ENCODE measurements at regions not wholly inside any gene's neighbourhood (a gene's known extent, or its start where the extent isn't known, plus 50 kb on each side); places are given as distances from the start of the nearest gene placed in this dataset.

DNA sequence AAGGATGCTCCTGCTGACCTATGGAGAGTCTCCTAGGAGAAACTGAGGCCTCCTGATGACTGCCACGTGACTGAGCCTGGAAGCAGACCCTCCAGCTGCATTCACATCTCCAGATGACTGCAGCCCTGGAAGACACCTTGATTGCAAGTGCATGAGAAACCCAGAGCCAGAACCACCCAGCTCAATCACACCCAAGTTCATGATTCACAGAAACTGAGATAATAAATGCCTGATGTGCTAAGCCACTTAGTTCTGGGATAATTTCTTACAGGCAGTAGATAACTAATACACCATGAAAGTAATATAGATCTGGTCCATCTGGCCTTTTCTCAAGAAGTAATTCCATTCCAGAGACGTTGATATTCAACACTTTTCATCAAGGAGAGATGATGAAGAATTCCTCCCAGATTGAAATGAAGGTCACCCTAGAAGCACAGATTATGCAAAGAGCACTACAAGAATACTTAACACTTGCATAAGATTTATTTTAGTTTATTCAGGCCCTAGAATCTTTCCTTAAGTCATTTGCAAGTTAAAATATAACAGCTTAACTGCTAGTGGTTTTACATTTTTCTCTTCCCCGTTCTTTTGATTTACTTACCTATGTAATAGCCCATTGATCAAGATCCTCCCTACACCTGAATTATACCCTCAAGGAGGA lies 208.2 kb upstream of the INHBA start:
- no peak for DNase-seq (ENCODE audit: low spot score)

DNA sequence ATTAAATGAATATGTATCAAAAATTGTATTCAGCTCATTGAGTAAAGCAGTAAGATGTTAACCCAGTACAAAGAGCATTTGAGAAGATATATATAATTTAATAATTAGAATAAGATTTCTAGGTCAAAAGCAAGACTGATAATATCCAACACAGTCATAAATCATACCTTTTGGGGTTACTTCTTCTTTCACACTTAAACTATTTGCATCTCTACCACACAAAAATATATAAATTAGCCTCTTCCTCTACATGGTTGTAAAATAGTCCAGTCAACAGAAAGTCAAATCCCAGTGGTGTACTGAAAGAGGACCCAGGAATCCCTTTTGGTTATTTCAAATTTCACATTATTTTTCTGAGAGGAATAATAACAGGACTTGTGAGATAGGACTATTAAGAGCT lies 204.6 kb upstream of the INHBA start:
- DNase-seq (ENCODE audit: low spot score), result no peak

DNA sequence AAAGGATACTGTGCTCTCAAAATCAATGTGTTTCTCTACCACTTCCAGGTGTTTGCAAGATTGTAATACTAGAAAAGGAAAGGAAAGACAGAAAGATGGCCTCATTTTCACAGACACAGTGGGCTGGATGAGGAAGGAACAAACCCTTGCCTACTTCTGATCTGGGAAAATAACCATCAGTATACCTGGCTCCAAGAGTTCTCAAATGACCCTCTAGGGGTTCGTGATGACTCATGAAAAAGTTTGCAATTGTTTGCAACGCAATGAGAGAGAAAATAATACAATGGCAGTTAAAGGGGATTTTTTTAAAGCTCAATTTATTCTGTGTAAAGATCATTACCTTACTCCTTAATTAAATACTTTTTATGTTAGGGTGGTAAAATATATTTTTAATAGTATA lies 197.6 kb upstream of the INHBA start:
- no peak for DNase-seq (ENCODE audit: low spot score)

DNA sequence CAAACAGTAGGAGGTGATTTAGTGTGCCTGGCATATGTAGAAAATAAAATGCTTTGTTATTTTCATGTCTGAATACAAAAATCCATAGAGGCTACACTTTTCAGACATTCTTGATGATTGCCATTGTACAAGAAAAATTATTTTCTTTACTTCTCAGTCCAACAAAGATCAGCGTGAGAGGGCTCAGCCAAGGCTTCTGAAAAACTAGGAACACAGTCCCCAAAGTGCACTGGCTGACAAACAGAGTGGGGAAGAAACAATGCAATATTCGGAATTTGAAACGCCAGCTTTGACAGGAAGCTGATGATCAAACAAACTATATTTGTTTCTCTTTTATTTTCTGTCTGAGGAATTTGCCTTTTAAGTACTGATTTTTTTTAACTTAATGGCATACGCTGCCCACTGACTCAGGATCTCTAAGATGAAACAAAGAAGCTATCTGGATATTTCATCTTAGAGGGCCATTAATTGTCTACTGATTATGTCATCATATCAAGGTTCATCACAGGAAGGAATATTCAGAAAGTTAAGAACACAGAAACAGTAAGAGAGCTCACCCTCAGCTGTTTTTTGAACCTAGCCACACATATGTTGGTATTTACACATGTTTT lies 197.0 kb upstream of the INHBA start:
- no peak for DNase-seq (ENCODE audit: low spot score)

DNA sequence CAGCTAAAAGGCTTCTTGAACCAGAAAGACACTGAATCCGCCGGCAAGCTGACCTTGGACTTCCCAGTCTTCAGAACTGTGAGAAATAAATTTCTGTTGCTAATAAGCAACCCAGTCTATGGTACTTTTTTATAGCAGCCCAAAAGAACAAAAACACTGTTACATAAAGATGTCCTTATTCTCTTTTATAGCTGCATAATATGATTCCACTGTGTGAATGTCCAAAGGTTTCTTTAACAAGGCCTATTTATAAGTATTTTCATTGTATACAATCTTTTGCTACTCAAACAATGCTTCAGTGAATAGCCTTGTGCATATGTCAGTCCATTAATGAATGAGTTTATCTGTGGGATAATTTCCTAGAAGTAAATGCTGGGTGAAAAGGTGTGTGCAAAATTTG lies 190.8 kb upstream of the INHBA start:
- DNase-seq (ENCODE audit: low spot score), result no peak

DNA sequence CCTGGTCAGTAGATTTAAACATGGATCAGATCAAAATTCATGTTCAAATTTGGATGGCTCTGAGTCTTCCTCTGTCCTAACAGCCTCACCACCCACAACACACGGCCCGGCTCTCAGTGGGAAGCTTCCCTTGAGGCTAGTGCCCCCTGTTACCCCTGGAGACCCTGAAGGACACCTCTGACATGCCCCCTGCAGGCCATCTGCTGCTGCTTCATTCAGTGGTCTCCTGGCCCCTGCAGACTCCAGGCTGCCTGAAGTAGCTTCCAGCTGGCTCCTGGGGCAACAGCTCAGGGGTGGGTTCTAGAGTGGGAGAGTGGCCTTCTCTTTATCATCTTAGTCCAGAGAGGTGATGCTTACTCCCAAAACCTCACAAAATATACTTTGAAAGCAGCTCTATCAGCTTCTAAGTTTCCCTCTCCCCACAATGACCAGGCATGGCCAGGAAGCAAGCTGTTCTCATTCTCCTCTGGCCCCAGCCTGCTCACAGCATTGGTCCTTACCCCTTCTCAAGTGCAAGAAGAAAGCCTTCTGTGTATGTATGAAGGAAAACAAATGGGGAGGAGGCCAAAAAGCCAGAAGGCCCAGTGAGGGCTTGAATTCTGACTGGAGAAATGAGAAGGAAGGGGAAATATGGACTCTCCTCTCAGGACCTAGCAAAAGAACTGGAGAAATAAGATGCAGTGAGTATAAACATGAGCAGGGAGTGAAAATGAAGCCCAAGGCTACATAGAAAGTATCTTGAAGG lies 189.6 kb upstream of the INHBA start:
- no peak for DNase-seq (ENCODE audit: low spot score)

DNA sequence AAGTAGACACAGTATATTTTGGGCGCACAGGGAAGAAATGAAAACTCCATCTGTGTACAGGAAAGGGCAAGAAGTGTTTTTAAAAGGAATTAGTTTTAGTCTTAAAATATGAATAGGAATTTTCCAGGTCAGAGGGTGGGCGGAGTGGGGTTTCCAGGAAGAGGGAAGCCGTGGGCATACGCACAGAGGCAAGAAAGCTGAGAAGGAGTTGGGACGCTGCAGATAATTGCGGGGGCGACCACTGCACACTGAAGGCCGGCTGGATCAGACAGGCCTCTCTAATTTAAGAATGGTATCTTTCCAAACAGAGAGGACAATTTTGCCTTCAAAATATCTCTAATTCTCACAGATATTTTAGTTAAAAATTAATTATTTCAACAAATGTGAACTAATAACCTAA lies 189.1 kb upstream of the INHBA start:
- DNase-seq (ENCODE audit: low spot score), result no peak

DNA sequence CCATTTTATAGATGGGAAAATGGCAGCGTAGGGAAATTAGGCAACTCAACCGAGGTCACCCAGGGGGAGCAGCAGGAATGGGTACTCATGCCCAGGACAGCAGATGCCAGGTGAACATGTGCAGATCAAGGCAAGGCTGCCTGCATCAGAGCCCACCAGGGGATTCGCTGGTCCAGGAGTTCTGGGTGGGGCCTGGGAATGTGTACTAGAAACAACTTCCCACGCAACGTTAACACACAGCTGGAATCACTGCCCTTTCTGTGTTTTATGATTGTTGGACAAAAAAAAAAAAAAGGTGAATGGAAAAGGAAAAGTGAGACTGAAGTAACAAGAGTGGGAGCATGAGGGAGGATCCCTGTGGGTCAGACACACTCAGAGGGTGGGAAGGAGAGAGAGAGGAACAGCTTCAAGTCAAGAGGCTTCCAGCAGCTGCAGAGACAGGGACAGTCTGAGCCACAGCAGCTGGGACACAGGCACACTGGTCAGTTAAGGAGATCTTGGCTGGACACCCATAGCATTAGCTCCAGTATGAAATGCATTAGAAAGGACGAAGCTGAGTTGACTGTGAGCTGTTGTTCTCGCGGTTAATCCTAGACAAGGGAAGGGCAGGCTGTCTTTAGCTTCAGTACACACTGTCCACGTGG lies 187.9 kb upstream of the INHBA start:
- no peak for DNase-seq (ENCODE audit: low spot score)

DNA sequence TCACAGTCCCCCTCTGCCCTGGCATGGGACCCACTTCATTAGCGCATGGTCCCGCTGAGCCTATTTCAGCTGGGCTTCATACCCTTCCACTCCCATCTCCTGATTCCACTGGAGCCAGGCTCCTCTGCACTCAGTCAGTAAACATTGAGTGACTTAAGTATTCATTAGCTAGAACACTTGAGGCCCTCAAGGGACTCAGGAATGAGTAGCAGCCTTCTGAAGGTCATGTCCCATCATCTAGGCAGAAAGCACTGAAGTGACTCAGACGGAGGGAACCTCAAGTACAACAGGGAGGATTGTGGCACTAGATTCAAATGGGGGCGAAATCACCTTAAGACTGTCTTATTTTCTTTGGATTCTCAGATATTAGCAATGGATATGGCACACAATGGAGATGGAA lies 186.6 kb upstream of the INHBA start:
- no peak for DNase-seq (ENCODE audit: low spot score)

DNA sequence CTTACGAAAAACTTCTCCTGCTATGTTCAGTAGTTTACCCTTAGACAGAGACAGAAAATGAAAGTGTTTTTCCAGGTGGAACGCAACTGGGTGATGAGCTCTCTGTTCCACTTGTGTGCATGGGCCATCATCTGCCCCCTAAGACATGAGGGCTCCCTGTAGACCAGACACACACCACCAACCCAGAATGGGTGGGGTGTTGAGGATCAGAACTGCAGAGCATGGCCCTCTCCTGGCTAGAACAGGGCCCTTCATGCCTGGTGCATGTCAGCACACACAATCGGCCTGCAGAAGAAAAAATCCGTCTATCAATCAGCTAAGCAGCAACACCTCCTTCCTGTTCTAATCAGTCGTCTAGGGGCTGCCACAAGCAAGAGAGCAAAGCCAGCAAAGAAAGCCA lies 186.2 kb upstream of the INHBA start:
- no peak for DNase-seq (ENCODE audit: low spot score)

DNA sequence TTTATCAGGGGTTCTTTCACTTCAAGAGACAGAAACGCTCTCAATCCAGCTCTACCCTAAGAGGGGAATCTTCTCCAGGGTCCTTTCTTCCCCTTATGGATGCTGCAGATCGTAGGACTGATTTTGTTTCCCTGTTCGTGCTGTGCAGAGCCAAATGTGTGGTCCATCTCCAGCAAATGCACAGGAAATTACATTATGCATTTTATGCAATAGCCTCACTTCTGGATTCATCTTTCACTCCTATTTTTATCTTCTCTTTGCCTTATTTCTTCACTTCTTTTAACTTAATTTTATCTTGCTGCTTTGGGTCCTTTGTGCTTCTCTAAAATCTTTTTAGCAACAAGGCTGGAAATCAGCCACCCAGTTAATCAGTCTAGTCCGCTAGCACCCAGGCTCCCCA lies 184.5 kb upstream of the INHBA start:
- no peak for DNase-seq (ENCODE audit: low spot score)

DNA sequence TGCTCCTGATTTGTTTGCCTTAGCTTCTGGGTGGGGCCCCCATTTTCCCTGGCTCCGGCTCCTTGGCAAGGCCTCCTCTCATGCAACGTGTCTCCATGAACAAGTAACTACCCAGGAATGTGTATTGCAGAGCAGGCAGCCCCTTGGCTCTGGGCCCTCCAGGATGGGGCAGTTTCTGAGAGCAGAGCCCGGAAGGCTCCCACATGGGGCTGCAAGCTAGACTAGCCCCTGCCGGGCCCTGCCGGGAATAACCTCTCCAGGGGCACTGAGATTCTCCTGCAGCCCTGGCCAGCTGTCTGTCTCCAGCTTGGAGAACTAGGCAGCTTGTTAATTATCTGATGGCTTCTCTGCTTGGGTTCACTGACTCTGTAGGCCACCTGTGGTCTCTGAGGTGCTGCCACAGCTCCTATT lies 184.0 kb upstream of the INHBA start:
- no peak for DNase-seq (ENCODE audit: low spot score)

DNA sequence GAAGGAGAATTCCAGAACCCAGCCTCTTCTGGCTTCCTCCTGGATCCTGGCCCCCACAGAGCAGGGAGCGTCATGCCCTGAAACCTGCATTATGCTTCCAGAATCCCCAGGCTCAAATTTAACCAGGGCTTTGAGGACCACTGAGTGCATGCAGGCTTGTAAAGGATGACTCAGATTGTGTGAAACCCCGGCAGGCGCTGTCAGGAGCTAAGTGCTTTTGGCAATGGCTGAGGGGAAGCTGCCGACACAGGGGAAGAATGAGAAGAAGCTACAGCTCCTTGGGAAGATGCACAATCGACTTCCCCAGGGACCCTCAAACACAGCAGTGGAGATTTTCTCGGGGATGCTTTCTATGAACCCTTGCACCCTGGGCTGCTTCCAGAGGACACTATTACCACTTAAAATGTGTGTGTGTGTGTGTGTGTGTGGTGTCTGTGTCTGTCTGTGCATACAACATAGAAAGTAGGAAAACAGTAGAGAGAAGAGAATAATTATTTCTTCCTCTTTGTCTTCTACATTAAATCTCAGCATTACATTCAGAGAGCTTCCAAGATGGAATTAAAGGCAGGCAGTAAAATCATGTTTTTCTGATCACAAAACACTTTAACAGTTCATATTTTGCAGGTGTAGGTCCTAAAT lies 183.5 kb upstream of the INHBA start:
- no peak for DNase-seq (ENCODE audit: low spot score)

DNA sequence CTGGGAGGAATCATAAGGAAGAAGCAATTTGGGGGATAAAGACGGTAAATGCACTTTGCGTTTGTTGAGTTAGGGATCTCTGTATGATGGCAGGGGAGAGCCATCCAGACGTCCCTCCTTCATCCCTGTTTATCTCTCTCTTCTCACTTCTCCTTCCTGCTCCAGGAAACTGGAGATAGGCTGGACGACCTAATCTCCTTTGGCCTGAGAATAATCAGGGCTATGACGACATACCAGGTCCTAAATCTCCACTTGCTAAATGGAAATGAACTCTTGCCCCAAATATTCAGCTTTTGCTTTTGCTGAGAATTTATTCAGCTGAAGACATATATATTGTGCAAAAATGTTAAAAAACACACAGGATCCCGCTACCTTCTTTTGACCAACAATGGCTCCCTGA lies 182.9 kb upstream of the INHBA start:
- no peak for DNase-seq (ENCODE audit: low spot score)

DNA sequence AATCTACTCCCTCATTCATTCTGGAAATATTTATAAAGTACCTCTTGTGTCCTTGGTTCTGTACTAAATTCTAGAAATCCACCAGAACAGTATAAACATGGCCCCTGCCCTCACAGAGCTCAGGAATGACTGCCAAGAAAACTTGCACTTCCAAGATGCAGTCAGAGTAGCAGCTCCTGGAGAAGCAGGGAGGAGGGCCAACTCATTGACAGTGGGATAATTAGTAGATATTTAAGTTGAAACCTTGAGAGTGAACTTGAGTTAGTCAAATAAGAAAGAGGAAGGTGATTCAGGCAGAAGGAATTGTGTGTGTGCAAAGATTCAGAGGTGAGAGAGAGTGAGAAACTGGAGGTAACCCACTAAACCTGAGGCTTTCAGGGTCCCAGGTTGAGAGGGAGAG lies 182.2 kb upstream of the INHBA start:
- DNase-seq (ENCODE audit: low spot score), result no peak

DNA sequence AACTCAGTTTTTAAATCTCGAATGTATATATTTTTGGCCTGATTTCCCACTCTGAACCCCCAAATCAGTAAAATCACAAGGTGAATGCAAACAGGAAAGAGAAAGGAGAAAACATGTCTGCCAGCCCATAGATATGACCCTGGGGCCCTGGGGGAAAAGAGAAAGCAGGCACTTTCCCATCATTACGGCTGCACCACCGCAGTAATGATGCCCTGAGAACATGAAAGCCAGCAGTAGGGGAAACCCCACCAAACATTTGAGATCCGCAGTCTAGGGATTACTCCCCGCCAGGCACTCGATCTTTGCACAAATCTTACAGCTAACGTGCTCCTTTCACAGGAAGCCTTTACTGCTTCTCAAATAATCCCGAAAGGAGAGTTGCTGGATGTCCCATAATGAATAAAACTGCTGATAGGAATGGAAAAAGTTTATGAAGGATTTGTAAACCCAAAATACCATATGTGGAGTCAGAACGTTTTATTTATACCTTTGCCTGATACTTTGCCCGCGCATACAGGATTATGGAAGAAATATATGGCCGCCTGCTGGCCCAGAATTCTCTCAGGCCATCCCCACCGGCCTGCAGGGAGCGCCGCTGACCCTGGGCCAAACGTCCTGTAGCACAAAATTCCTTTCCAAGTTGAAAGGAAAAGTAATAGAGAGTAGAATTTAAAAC lies 180.0 kb upstream of the INHBA start:
- no peak for DNase-seq (ENCODE audit: low spot score)

DNA sequence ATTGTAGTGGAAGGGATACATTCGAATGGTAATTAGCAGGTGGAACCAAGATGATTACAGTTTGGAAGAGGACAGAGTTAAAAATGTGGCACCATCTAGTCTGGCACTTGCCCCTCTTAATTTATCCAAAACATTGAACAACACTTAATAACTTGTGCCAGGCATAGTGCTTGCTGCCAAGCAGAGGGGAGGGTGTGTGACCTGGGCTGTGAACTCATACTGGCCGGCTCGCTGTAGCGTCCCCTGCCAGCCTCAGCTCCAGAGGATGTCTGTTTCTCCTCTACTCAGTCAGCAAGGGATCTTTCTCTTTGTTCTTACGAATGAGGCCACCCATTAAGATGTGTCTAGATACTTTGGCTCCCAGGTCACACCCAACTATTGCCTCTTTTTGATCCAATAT lies 179.4 kb upstream of the INHBA start:
- DNase-seq (ENCODE audit: low spot score), result no peak

DNA sequence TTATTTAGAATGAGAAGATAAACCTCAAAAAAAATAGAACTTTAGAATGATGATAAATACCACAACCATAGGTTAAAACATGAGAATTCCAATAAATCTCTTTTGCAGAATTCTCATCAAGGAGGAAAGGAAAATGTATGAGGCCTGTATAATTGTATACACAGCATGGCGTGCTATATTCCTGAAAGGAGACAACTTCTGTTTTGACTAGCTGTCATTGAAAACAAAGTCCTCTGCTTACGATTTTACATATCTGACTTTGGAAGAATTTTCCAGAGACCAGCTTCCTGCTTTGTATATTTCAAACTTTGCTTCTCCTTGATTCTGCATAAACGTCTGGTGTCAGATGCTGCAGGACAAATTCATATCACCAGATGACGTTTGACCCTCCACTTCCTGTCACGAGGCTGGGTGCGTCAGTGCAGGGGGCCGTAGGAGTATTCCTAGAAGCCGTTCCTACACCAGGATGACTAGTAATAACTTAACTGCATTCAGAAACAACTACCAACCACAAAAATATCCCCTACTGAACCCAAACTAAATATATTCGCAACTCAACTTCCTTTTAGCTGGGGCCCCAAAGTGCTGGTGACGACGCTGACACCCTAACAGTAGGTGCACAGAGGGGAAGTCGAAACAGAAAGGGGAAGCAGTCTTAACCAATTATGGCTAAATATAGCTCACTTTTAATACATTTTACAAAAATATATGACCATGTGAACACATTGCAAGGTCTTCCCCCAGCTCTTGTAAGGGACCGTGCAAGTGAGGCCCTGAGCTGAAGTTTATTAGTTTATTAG lies 178.6 kb upstream of the INHBA start:
- DNase-seq (ENCODE audit: low spot score), result peak; percentile 43

DNA sequence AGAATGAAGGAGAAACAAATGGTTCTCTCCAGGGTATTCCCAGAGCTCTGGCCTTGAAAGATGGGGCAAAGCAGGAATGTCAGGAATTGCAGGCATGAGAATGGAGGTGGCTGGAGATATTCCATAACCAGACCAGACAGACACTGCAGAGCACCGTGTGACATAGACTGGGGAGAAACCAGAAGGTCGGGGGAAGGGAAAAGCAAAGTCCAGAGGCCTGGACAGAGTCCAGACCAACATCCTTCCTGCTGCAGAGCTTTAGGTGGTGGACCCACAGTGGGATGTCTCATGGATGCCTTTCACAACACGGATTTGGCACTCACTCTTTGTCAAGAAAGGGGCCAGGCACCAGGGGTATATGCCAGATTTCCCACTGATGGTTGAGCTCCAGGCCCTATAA lies 177.2 kb upstream of the INHBA start:
- no peak for DNase-seq (ENCODE audit: low spot score)

DNA sequence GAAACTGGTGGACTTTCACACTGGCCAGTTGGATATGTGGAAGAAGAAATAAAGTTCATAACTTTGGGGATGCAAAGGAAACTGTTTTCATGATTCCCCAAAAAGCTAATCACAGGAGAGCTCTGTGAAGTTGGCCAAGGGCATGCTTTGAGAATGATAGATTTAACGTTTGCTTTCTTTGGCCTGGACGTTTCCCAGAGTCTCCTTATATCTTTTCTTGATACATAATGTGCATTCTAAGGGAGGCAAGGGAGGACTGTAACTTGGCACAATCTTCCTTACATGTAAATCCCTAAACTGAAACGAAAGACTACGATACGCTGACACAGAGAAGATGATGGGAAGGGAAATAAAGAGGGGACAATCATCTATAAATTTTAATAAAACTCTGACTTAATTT lies 176.5 kb upstream of the INHBA start:
- no peak for DNase-seq (ENCODE audit: low spot score)

Measured in putamen (tissue), 1 donor.